Spinal cord (tissue), 9 donors: ENCODE measurements at regions not wholly inside any gene's neighbourhood (a gene's known extent, or its start where the extent isn't known, plus 50 kb on each side); places are given as distances from the start of the nearest gene placed in this dataset.
"Not testable (repeated sequence)": the region's sequence is repeated elsewhere in the genome, so short reads cannot be mapped to it uniquely, and the experiment has no call there.

Source experiments
- DNase-seq, 6 donors: peaks; one replicate each; pipeline versions ENCODE4 v3.0.0 to v3.0.0-alpha.2; 2013 to 2015; ENCODE audit warnings: low spot score in 6 of 6, low read depth in 4 of 6
- H3K27ac ChIP-seq: one replicate; pipeline ENCODE4 v1.5.1; 2013; ENCODE audit warnings: low read depth, low read length, control low read depth
- H3K27me3 ChIP-seq: one replicate; pipeline ENCODE4 v1.6.1; 2013; ENCODE audit warnings: low read length; ENCODE audit not compliant: control insufficient read depth, insufficient read depth
- H3K36me3 ChIP-seq: one replicate; pipeline ENCODE4 v1.6.1; 2013; ENCODE audit warnings: low read length; ENCODE audit not compliant: control insufficient read depth, insufficient read depth
- H3K4me1 ChIP-seq: one replicate; pipeline ENCODE4 v1.6.1; 2013; ENCODE audit warnings: low read length; ENCODE audit not compliant: control insufficient read depth, insufficient read depth
- H3K4me3 ChIP-seq: one replicate; pipeline ENCODE4 v1.5.1; 2013; ENCODE audit warnings: low read depth, low read length, control low read depth
- H3K9me3 ChIP-seq: one replicate; pipeline ENCODE4 v1.6.1; 2013; ENCODE audit warnings: low read length; ENCODE audit not compliant: control insufficient read depth, insufficient read depth
- WGBS: methylation state at CpG from one replicate; pipeline ENCODE4 v1.1.5; 2013; ENCODE audit warnings: missing lambda C conversion rate; ENCODE audit not compliant: insufficient coverage; 5-methylcytosine and 5-hydroxymethylcytosine counted together
- donor health status: healthy.

DNA sequence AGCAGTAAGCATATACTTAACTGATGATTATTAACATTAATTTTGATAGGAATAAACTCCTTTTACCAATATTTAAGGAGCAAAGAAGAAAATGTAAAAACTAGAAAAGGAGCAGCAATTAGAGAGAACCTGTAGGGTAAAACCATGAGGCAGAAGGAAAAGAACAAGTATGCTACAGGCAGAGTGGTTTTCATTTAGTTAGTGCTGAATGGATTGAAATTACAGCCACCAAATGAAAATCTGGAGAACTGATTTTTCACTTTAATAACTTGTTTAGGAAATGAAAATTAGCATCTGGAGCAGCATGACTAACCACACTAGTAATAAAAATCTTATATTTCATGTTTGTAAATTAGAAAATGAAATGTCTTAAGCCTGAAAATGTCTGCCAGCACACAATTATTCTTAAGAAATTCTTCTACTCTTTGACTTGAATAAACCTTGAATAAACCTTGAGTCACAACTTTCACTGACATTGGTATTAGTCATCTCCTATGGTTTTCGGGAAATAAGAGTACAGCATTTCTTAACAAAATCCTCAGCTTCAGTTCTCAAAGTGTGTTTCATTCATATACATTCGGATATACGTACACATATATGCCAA is 1504.9 kb upstream of the C9orf72 start:
- Histone ChIP-seq H3K36me3 (no peaks in the 10 kb centered on the region), H3K27me3 (no peaks in the 10 kb centered on the region), H3K27ac (no peak overlapping the region), H3K4me1 (no peaks in the 10 kb centered on the region), H3K9me3 (no peaks in the 10 kb centered on the region), H3K4me3 (no peak overlapping the region)
- no CpG with 5 or more reads among the region's 3 CpGs for WGBS
- peak in 1 of 6 donors; percentile 29 for DNase-seq

DNA sequence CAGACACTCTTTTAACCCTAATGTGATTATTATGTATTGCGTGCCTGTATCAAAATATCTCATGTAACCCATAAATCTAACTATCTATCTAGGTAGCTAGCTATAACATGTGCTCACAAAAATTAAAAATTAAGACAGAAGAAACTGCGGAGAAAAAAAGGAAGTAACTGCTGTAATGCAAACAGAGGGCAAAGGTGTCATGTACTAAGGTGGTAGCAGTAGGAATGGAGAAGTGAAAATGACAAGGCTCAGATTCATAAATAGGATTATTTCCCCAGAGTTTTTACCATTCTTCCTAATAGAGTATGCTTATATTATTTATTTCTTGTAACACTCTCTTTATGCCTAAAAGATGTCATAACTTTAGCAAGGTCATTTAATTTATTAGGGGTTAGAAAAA is 1527.5 kb upstream of the C9orf72 start:
- Histone ChIP-seq H3K36me3 (no peaks in the 10 kb centered on the region), H3K4me1 (no peaks in the 10 kb centered on the region), H3K9me3 (no peaks in the 10 kb centered on the region), H3K27ac (no peak overlapping the region), H3K4me3 (no peak overlapping the region), H3K27me3 (no peaks in the 10 kb centered on the region)
- 100% methylated on average over 1 of the region's 2 CpGs for WGBS
- no peak for DNase-seq

DNA sequence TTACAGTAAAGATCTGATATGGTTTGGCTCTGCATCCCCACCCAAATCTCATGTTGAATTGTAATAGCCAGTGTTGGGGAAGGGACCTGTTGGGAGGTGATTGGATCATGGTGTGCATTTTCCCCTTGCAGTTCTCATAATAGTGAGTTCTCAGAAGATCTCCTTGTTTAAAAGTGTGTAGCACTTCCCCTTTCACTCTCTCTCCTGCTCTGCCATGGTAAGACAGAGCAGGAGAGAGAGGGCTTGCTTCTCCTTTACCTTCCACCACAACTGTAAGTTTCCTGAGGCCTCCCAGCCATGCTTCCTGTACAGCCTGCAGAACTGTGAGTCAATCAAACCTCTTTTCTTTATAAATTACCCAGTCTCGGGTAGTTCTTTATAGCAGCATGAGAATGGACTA is 1530.9 kb upstream of the C9orf72 start:
- H3K27ac ChIP-seq, DNase-seq, H3K9me3 ChIP-seq, H3K4me3 ChIP-seq, H3K4me1 ChIP-seq, H3K36me3 ChIP-seq, H3K27me3 ChIP-seq: not testable (repeated sequence)
- WGBS: no CpG with 5 or more reads among the region's 1 CpG

DNA sequence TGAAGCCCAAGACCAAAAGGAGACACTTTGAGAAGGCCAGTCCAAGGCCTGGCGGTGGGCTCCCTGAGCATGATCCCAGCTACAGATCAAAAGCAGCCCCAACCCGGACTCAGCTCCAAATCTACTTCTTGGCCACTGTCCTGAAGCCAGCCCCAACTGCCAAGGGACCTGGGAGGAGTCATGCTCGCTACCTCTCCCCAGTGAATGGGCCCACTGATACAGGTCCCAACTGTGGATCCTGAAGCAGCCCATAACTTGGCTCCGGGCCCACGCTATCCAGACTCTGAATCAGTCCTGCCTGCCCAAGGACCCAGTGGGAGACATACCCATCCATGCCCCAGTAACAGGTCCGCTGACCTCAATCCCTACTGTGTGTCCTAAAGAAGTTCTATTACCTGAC is 1545.3 kb upstream of the C9orf72 start:
- Histone ChIP-seq H3K36me3 (no peaks in the 10 kb centered on the region), H3K27me3 (no peaks in the 10 kb centered on the region), H3K27ac (no peak overlapping the region), H3K4me1 (no peaks in the 10 kb centered on the region), H3K4me3 (no peak overlapping the region), H3K9me3 (no peaks in the 10 kb centered on the region)
- DNase-seq: no peak
- WGBS: 89% methylated on average over 6 of the region's 6 CpGs

DNA sequence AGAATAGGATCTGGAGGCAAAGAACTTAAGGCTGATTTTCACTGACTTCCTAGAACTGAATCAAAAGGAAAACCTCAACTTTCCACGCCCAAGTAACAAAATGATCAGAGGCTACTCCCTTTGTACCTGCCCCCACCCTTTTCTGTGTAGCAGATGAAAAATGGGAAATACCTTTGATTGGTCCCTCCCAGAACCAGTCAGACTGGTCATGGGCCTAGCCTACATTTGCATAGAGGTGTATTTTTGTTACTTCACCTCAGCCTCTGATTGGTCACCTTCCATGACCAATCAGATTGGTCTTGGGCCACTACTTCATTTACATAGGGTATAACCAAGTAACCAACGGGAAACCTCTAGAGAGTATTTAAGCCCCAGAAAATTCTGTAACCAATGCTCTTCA is 1553.5 kb upstream of the C9orf72 start:
- no peaks in the 10 kb centered on the region for H3K4me1 ChIP-seq
- no peaks in the 10 kb centered on the region for H3K36me3 ChIP-seq
- DNase-seq: no peak
- 100% methylated on average over 1 of the region's 2 CpGs for WGBS
- no peak overlapping the region for H3K27ac ChIP-seq
- no peaks in the 10 kb centered on the region for H3K27me3 ChIP-seq
- H3K9me3 ChIP-seq: no peaks in the 10 kb centered on the region
- no peak overlapping the region for H3K4me3 ChIP-seq

DNA sequence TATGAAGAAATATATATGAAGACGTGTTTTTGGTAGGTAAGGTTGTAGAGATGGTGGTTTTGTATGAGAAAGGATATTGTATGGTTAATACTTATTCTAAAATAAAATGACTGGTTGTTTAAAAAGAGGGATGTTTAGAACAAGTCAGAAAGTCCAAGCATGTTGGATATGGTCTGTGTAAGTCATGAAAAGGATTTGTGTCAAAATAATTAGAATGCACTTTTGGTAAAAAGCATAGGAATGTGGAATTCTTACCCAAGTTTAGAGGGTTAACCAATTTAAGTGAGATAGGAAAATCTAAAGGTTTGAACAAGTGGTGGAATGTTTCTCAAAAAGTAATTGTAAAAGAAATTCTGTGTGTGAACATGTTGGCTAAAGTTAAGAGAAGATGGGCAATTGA is 1556.5 kb upstream of the C9orf72 start:
- WGBS: 100% methylated on average over 1 of the region's 1 CpG
- Histone ChIP-seq H3K36me3 (no peaks in the 10 kb centered on the region), H3K27ac (no peak overlapping the region), H3K9me3 (peaks cover 2% of the 10 kb centered on the region), H3K4me3 (no peak overlapping the region), H3K27me3 (no peaks in the 10 kb centered on the region), H3K4me1 (no peaks in the 10 kb centered on the region)
- no peak for DNase-seq

DNA sequence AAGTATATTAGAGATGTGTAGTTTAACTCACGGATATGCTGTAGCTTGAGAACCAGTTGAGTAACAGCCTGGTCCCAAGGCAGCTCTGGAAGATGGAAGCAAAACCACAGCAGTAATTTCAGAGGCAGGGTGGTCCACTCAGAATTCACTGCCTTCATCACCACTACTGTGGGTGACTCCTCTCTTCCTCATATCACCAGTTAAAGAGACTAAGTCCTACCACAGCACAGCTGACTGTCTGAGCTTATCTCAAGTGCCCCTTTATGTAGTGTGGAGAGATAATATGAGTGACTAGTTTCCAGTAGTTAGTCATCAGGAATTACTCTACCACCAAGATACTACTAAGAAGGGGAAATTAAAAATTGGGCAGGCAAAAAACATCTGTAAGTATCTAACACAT is 1571.2 kb upstream of the C9orf72 start:
- no peaks in the 10 kb centered on the region for H3K36me3 ChIP-seq
- no peaks in the 10 kb centered on the region for H3K27me3 ChIP-seq
- H3K4me3 ChIP-seq: no peak overlapping the region
- H3K27ac ChIP-seq: no peak overlapping the region
- DNase-seq: no peak
- no peaks in the 10 kb centered on the region for H3K4me1 ChIP-seq
- H3K9me3 ChIP-seq: no peaks in the 10 kb centered on the region
- WGBS: no CpG with 5 or more reads among the region's 1 CpG

DNA sequence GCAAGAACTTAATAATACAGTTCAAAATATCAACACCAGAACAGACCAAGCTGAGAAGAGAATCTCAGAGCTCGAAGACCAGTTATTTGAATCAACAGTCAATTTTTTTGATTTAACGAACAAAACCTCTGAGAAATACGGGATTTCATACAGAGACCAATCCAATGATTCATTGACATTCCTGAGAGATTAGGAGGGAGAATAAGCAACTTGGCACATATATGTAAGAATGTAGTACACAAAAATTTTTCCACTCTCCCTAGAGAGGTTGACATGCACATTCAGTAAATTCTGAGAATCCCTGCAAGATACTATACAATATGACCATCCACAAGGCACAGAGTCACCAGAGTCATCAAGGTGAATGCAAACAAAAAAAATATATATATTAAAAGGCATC is 1577.3 kb upstream of the C9orf72 start:
- Histone ChIP-seq H3K4me1 (no peaks in the 10 kb centered on the region), H3K9me3 (no peaks in the 10 kb centered on the region), H3K27me3 (no peaks in the 10 kb centered on the region), H3K4me3 (no peak overlapping the region), H3K36me3 (no peaks in the 10 kb centered on the region), H3K27ac (no peak overlapping the region)
- no CpG with 5 or more reads among the region's 3 CpGs for WGBS
- no peak for DNase-seq

DNA sequence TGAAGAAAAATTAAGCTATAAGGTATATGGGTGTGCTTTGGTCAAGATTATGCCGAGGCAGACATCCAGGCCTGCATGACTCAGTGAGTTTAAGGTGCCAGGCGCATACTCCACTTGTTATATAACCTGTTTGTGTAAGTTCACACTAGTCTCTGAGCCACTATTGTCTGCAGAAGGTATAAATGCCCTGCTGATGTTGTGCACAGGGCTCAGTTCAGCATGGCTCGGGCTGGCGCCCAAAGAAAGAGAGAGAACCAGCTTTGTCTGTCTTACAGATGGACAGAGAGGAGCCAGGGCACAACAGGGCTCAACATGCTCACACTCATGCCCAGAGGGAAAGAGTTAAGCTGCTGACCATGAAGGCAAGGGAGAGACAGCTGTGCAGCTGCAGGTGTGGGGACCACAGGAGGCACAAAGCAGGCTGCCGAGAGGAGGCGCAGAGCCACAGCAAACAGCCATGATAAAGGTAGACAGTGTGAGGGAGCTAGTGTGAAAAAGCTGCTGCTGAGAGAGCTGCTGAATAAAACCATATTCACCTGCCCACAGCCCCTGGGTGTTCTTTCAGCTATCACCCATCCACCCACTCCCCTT is 1587.6 kb upstream of the C9orf72 start:
- Histone ChIP-seq H3K4me1 (no peaks in the 10 kb centered on the region), H3K4me3 (no peak overlapping the region), H3K9me3 (no peaks in the 10 kb centered on the region), H3K27ac (no peak overlapping the region), H3K36me3 (no peaks in the 10 kb centered on the region), H3K27me3 (no peaks in the 10 kb centered on the region)
- WGBS: 70% methylated on average over 5 of the region's 6 CpGs
- DNase-seq: no peak

DNA sequence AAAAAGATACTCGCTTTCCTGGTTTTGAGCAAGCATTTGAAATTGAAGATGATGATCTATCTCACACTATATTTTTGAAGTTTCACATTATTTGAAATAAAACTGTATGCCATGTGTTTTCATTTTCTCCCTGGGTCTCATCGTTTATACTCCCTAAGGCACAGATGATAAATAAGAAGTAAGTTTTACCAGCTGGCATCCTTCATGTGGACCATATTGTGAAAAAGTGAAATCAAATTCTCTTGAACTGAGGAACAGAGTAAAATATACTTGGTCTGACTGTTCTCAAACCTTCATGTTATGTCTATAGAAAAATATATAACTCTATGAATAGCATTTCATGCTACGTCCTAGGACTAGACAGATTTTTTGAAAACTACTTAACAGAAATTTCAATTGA is 1600.9 kb upstream of the C9orf72 start:
- Histone ChIP-seq H3K36me3 (no peaks in the 10 kb centered on the region), H3K4me3 (no peak overlapping the region), H3K4me1 (no peaks in the 10 kb centered on the region), H3K27me3 (no peaks in the 10 kb centered on the region), H3K27ac (no peak overlapping the region), H3K9me3 (no peaks in the 10 kb centered on the region)
- no CpG with 5 or more reads among the region's 3 CpGs for WGBS
- DNase-seq: peak in 1 of 6 donors; percentile 61
